GM19238 (cell line): ENCODE measurements at regions not wholly inside any gene's neighbourhood (a gene's known extent, or its start where the extent isn't known, plus 50 kb on each side); places are given as distances from the start of the nearest gene placed in this dataset.

Experiments
- DNase-seq: peaks from one replicate; pipeline ENCODE4 v3.0.0; 2011; ENCODE audit warnings: low spot score; ENCODE audit not compliant: insufficient read length

GRCh38 chr1:5389101-5389885 is 602.9 kb downstream of the NPHP4 start:
- no peak for DNase-seq

GRCh38 chr1:5388622-5389021 is 603.6 kb downstream of the NPHP4 start:
- no peak for DNase-seq

- no peak for DNase-seq
These were observed 605.9 kb downstream of the NPHP4 start for GRCh38 chr1:5386371-5386770.

- no peak for DNase-seq
These were observed 606.3 kb downstream of the NPHP4 start for GRCh38 chr1:5385956-5386355.

- DNase-seq = no peak
These were observed 607.0 kb downstream of the NPHP4 start for GRCh38 chr1:5385096-5385799.

- no peak for DNase-seq
These were observed 610.7 kb downstream of the NPHP4 start for GRCh38 chr1:5381491-5381890.

GRCh38 chr1:5379176-5379759 is 613.0 kb downstream of the NPHP4 start:
- DNase-seq = no peak

GRCh38 chr1:5376538-5377247 is 615.5 kb downstream of the NPHP4 start:
- no peak for DNase-seq

- DNase-seq = no peak
These were observed 616.7 kb downstream of the NPHP4 start for GRCh38 chr1:5375481-5375880.

GRCh38 chr1:5374192-5374591 is 618.0 kb downstream of the NPHP4 start:
- no peak for DNase-seq

GRCh38 chr1:5373281-5373680 is 618.9 kb downstream of the NPHP4 start:
- DNase-seq = no peak

- DNase-seq = no peak
These were observed 621.0 kb downstream of the NPHP4 start for GRCh38 chr1:5371270-5371669.

GRCh38 chr1:5370311-5370710 is 621.9 kb downstream of the NPHP4 start:
- no peak for DNase-seq

- DNase-seq = no peak
These were observed 623.0 kb downstream of the NPHP4 start for GRCh38 chr1:5369223-5369622.

GRCh38 chr1:5368201-5368600 is 624.0 kb downstream of the NPHP4 start:
- no peak for DNase-seq

- DNase-seq = no peak
These were observed 624.9 kb downstream of the NPHP4 start for GRCh38 chr1:5367306-5367705.

GRCh38 chr1:5365751-5366150 is 626.5 kb downstream of the NPHP4 start:
- no peak for DNase-seq

- no peak for DNase-seq
These were observed 627.6 kb downstream of the NPHP4 start for GRCh38 chr1:5364591-5364990.

- no peak for DNase-seq
These were observed 637.5 kb downstream of the NPHP4 start for GRCh38 chr1:5354681-5355080.

- DNase-seq = no peak
These were observed 640.9 kb downstream of the NPHP4 start for GRCh38 chr1:5351366-5351765.

GRCh38 chr1:5349526-5349925 is 642.7 kb downstream of the NPHP4 start:
- no peak for DNase-seq
